Right lobe of liver (tissue), 4 donors: ENCODE measurements at regions not wholly inside any gene's neighbourhood (a gene's known extent, or its start where the extent isn't known, plus 50 kb on each side); places are given as distances from the start of the nearest gene placed in this dataset.

ENCODE experiments used
- CTCF ChIP-seq, 4 donors: fragments of 200-600 bp in 3 of 4; fragments of 450-650 bp in 1 of 4; IDR thresholded peaks; one replicate each; pipeline versions ENCODE4 v1.5.1 to v1.8.0; 2016 to 2022; ENCODE audit warnings: antibody characterized with exemption in 4 of 4, mild to moderate bottlenecking in 2 of 4
- POLR2A ChIP-seq: fragments of 450-650 bp; IDR thresholded peaks from one replicate; pipeline ENCODE4 v1.6.1; 2017; ENCODE audit warnings: antibody characterized with exemption, mild to moderate bottlenecking
- donor health status: DM: no; HTN: no; CAD: no.
- donor health status: DM: no; HTN: no; CAD: no.
- donor health status: DM: no; HTN: yes; CAD: no.

GRCh38 chr18:78144669-78145068, 834.9 kb upstream of the SALL3 start:
- TF ChIP-seq CTCF (IDR thresholded peaks at IDR 0.05) (no peak), POLR2A (no peak)
